CD14-positive monocyte (primary cell): ENCODE measurements at regions not wholly inside any gene's neighbourhood (a gene's known extent, or its start where the extent isn't known, plus 50 kb on each side); places are given as distances from the start of the nearest gene placed in this dataset.

Source experiments
- DNase-seq, 3 donors: peaks; one replicate each; pipeline ENCODE4 v3.0.0-alpha.2; 2011 to 2022
- H2AFZ ChIP-seq: 2 replicates; pipeline ENCODE4 v1.6.0; 2012; ENCODE audit warnings: mild to moderate bottlenecking, low read depth, low read length, inconsistent platforms; ENCODE audit not compliant: insufficient read depth, poor library complexity, severe bottlenecking
- H3K27ac ChIP-seq, 2 donors: 1 replicate in 1 of 2; 2 replicates in 1 of 2; pipeline ENCODE4 v1.5.1; 2012 to 2013; ENCODE audit warnings: low read length in 2 of 2, control low read depth in 1 of 2, inconsistent platforms in 1 of 2, low read depth in 1 of 2, mild to moderate bottlenecking in 1 of 2
- H3K27me3 ChIP-seq, 2 donors: one replicate each; pipeline versions ENCODE4 v1.6.0 to v1.6.1; 2011 to 2013; ENCODE audit warnings: low read length in 2 of 2; ENCODE audit not compliant: control insufficient read depth in 2 of 2, insufficient read depth in 2 of 2
- H3K36me3 ChIP-seq, 2 donors: replicated peaks in 1 of 2; 1 replicate in 1 of 2; 2 replicates in 1 of 2; pipeline versions ENCODE4 v1.5.1 to v1.6.1; 2012 to 2013; ENCODE audit warnings: low read length in 2 of 2, control low read depth in 1 of 2, inconsistent platforms in 1 of 2, mild to moderate bottlenecking in 1 of 2; ENCODE audit not compliant: insufficient read depth in 2 of 2, control insufficient read depth in 1 of 2
- H3K4me1 ChIP-seq, 2 donors: 1 replicate in 1 of 2; 2 replicates in 1 of 2; pipeline versions ENCODE4 v1.5.1 to v1.6.1; 2012 to 2013; ENCODE audit warnings: low read length in 2 of 2, control low read depth in 1 of 2, inconsistent platforms in 1 of 2, mild to moderate bottlenecking in 1 of 2, moderate library complexity in 1 of 2; ENCODE audit not compliant: insufficient read depth in 2 of 2, control insufficient read depth in 1 of 2
- H3K4me2 ChIP-seq: replicated peaks from 2 replicates; pipeline ENCODE3; 2012; ENCODE audit warnings: low read length, moderate library complexity, mild to moderate bottlenecking; ENCODE audit not compliant: poor library complexity, severe bottlenecking; ENCODE audit errors: extremely low read depth
- H3K4me3 ChIP-seq, 3 experiments: fragments of 200-600 bp in 1 of 3; sonication (generic) in 1 of 3; replicated peaks in 1 of 3; 1 replicate in 2 of 3; 2 replicates in 1 of 3; pipeline ENCODE4 v1.5.1; 2011 to 2013; ENCODE audit warnings: low read length in 3 of 3, mild to moderate bottlenecking in 3 of 3, control low read depth in 2 of 3, low read depth in 2 of 3, inconsistent platforms in 1 of 3, moderate library complexity in 1 of 3
- H3K79me2 ChIP-seq: 2 replicates; pipeline ENCODE4 v1.6.0; 2012; ENCODE audit warnings: mild to moderate bottlenecking, control low read depth, inconsistent platforms, low read length, moderate library complexity; ENCODE audit not compliant: insufficient read depth
- H3K9ac ChIP-seq: 2 replicates; pipeline ENCODE4 v1.6.0; 2017; ENCODE audit warnings: low read length, mild to moderate bottlenecking; ENCODE audit not compliant: insufficient read depth, poor library complexity, severe bottlenecking
- H3K9me3 ChIP-seq, 2 donors: replicated peaks in 1 of 2; 1 replicate in 1 of 2; 2 replicates in 1 of 2; pipeline versions ENCODE4 v1.5.1 to v1.6.1; 2012 to 2013; ENCODE audit warnings: low read length in 2 of 2, control low read depth in 1 of 2; ENCODE audit not compliant: control insufficient read depth in 1 of 2, insufficient read depth in 1 of 2
- H4K20me1 ChIP-seq: 2 replicates; pipeline ENCODE4 v1.6.0; 2012; ENCODE audit warnings: mild to moderate bottlenecking, low read length, control low read depth, moderate library complexity; ENCODE audit not compliant: insufficient read depth
- H3K27ac Mint-ChIP-seq, 7 donors: one replicate each; pipeline ENCODE4 v1.8.0; 2020; ENCODE audit warnings: mild to moderate bottlenecking in 7 of 7, mixed read lengths in 7 of 7, moderate library complexity in 6 of 7, inconsistent platforms in 2 of 7
- H3K27me3 Mint-ChIP-seq, 3 donors: one replicate each; pipeline ENCODE4 v1.8.0; 2021 to 2022; ENCODE audit warnings: low read depth in 3 of 3, mild to moderate bottlenecking in 3 of 3, mixed read lengths in 3 of 3, moderate library complexity in 3 of 3, inconsistent platforms in 1 of 3
- H3K36me3 Mint-ChIP-seq, 2 donors: one replicate each; pipeline ENCODE4 v1.8.0; 2020; ENCODE audit warnings: mixed read lengths in 2 of 2, inconsistent platforms in 1 of 2, mild to moderate bottlenecking in 1 of 2
- H3K4me1 Mint-ChIP-seq: one replicate; pipeline ENCODE4 v1.8.0; 2020; ENCODE audit warnings: mild to moderate bottlenecking, mixed read lengths
- H3K4me3 Mint-ChIP-seq, 2 donors: one replicate each; pipeline ENCODE4 v1.8.0; 2020; ENCODE audit warnings: mild to moderate bottlenecking in 2 of 2, mixed read lengths in 2 of 2, moderate library complexity in 1 of 2
- H3K9me3 Mint-ChIP-seq, 7 donors: one replicate each; pipeline ENCODE4 v1.8.0; 2020 to 2022; ENCODE audit warnings: mixed read lengths in 7 of 7, mild to moderate bottlenecking in 6 of 7, moderate library complexity in 6 of 7, inconsistent platforms in 2 of 7
- WGBS: methylation state at CpG from one replicate; pipeline ENCODE4 v1.1.5; 2013; ENCODE audit warnings: missing lambda C conversion rate; ENCODE audit not compliant: insufficient coverage; 5-methylcytosine and 5-hydroxymethylcytosine counted together
- intact Hi-C, 2 donors: fragments of 100-400 bp; cut with micrococcal nuclease; formaldehyde crosslinking; loops; one replicate each; pipeline versions ENCODE4 v1.15.0 to v1.15.1; 2023
- TF ChIP-seq, protein P1 (sequence below): fragments of 200-600 bp; IDR thresholded peaks from one replicate; pipeline ENCODE4 v1.8.0; 2022; ENCODE audit warnings: antibody characterized with exemption, mild to moderate bottlenecking

GRCh38 chr1:37147906-37148305 lies 113.6 kb upstream of the GRIK3 start:
- Histone ChIP-seq H3K4me1 (no peaks in the 10 kb centered on the region), H3K9ac (no peak overlapping the region), H3K27ac (no peak overlapping the region), H3K36me3 (no peaks in the 10 kb centered on the region), H4K20me1 (no peaks in the 10 kb centered on the region), H2AFZ (no peak overlapping the region), H3K79me2 (no peaks in the 10 kb centered on the region), H3K4me2 (no peak overlapping the region), H3K27me3 (no peaks in the 10 kb centered on the region), H3K4me3 (no peak overlapping the region), H3K9me3 (no peaks in the 10 kb centered on the region)
- peaks cover 0 to 7% (median 0%) of the 10 kb centered on the region in 3 donors for H3K27me3 Mint-ChIP-seq
- H3K4me3 Mint-ChIP-seq = no peak overlapping the region
- H3K27ac Mint-ChIP-seq = no peak overlapping the region
- WGBS = 100% methylated on average over 1 of the region's 2 CpGs
- peaks cover 0 to 1% (median 0%) of the 10 kb centered on the region in 7 donors for H3K9me3 Mint-ChIP-seq
- no peaks in the 10 kb centered on the region for H3K4me1 Mint-ChIP-seq
- intact Hi-C loops = no loop called here
- DNase-seq = no peak
- TF ChIP-seq, protein P1, sequence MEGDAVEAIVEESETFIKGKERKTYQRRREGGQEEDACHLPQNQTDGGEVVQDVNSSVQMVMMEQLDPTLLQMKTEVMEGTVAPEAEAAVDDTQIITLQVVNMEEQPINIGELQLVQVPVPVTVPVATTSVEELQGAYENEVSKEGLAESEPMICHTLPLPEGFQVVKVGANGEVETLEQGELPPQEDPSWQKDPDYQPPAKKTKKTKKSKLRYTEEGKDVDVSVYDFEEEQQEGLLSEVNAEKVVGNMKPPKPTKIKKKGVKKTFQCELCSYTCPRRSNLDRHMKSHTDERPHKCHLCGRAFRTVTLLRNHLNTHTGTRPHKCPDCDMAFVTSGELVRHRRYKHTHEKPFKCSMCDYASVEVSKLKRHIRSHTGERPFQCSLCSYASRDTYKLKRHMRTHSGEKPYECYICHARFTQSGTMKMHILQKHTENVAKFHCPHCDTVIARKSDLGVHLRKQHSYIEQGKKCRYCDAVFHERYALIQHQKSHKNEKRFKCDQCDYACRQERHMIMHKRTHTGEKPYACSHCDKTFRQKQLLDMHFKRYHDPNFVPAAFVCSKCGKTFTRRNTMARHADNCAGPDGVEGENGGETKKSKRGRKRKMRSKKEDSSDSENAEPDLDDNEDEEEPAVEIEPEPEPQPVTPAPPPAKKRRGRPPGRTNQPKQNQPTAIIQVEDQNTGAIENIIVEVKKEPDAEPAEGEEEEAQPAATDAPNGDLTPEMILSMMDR = no peak
- no peaks in the 10 kb centered on the region for H3K36me3 Mint-ChIP-seq

DNA sequence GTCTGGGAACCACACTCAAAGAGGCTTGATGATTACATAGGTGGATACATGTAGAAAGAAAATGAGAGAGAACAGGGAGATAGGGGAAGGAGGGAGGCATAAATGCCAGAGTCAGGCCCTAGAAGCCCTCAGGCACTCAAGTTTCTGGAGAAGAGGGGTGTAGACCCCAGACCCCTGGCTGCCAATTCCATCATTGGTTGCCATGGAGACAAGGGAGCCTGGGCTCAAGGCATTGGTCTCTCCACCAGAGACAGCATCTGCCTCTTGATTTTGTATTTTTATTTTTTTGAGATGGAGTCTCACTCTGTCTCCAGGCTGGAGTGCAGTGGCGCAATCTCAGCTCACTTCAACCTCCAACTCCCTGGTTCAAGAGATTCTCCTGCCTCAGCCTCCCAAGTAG lies 114.3 kb upstream of the GRIK3 start:
- H3K36me3 Mint-ChIP-seq = no peaks in the 10 kb centered on the region

More for the DNA sequence above, 114.3 kb upstream of the GRIK3 start:
- Histone ChIP-seq H4K20me1 (no peaks in the 10 kb centered on the region), H3K27ac (no peak overlapping the region), H3K9ac (no peak overlapping the region), H3K4me3 (no peak overlapping the region), H3K4me1 (no peaks in the 10 kb centered on the region), H2AFZ (no peak overlapping the region), H3K27me3 (no peaks in the 10 kb centered on the region), H3K79me2 (no peaks in the 10 kb centered on the region), H3K4me2 (no peak overlapping the region), H3K36me3 (no peaks in the 10 kb centered on the region), H3K9me3 (no peaks in the 10 kb centered on the region)
- H3K27me3 Mint-ChIP-seq = peaks cover 0 to 9% (median 0%) of the 10 kb centered on the region in 3 donors
- H3K27ac Mint-ChIP-seq = no peak overlapping the region
- intact Hi-C loops = no loop called here
- WGBS = no CpG with 5 or more reads among the region's 1 CpG
- no peak overlapping the region for H3K4me3 Mint-ChIP-seq
- H3K9me3 Mint-ChIP-seq = peaks cover 0 to 1% (median 0%) of the 10 kb centered on the region in 7 donors
- H3K4me1 Mint-ChIP-seq = no peaks in the 10 kb centered on the region
- TF ChIP-seq, protein P1 = no peak
- no peak for DNase-seq
